ENCODE measurements at regions not wholly inside any gene's neighbourhood (a gene's known extent, or its start where the extent isn't known, plus 50 kb on each side); places are given as distances from the start of the nearest gene placed in this dataset.

GRCh38 chr6:95204178-95204577 lies 373.2 kb upstream of the MANEA start:
- 67 to 81% methylated on average over 2 of the region's 2 CpGs for WGBS, 2 donors
- DNase-seq (ENCODE audit: low spot score in 2 of 2): no peak
- no peak for TF ChIP-seq CTCF (IDR thresholded peaks at IDR 0.05)
- TF ChIP-seq POLR2A (IDR thresholded peaks at IDR 0.05): no peak
- no peak overlapping the region for H3K4me3 ChIP-seq (ENCODE audit: low read depth, poor library complexity, severe bottlenecking)
- intact Hi-C loops (cut with DNase I; ENCODE audit: low total_unique reads): no loop called here

- H3K4me3 ChIP-seq (ENCODE audit: low read depth, poor library complexity, severe bottlenecking): no peak overlapping the region
- intact Hi-C loops (cut with DNase I; ENCODE audit: low total_unique reads): no loop called here
- no peak for DNase-seq (ENCODE audit: low spot score in 2 of 2)
- no peak for TF ChIP-seq POLR2A (IDR thresholded peaks at IDR 0.05)
- TF ChIP-seq CTCF (IDR thresholded peaks at IDR 0.05): no peak
- WGBS, 2 donors: 26 to 32% methylated on average over 2 of the region's 2 CpGs
Measured at GRCh38 chr6:95208621-95209020, 368.7 kb upstream of the MANEA start.

GRCh38 chr6:95209074-95209473 lies 368.3 kb upstream of the MANEA start:
- 80% methylated on average over 3 of the region's 3 CpGs for WGBS, 2 donors
- no peak for DNase-seq (ENCODE audit: low spot score in 2 of 2)
- no peak overlapping the region for H3K4me3 ChIP-seq (ENCODE audit: low read depth, poor library complexity, severe bottlenecking)
- intact Hi-C loops (cut with DNase I; ENCODE audit: low total_unique reads): no loop called here
- TF ChIP-seq CTCF (IDR thresholded peaks at IDR 0.05) (no peak), POLR2A (IDR thresholded peaks at IDR 0.05) (no peak)

- intact Hi-C loops (cut with DNase I; ENCODE audit: low total_unique reads): no loop called here
- TF ChIP-seq POLR2A (IDR thresholded peaks at IDR 0.05) (no peak), CTCF (IDR thresholded peaks at IDR 0.05) (no peak)
- DNase-seq (ENCODE audit: low spot score in 2 of 2): no peak
- WGBS, 2 donors: 41 to 43% methylated on average over 1 of the region's 1 CpG
- H3K4me3 ChIP-seq (ENCODE audit: low read depth, poor library complexity, severe bottlenecking): no peak overlapping the region
Measured at GRCh38 chr6:95216555-95216954, 360.8 kb upstream of the MANEA start.

GRCh38 chr6:95227351-95227750 lies 350.0 kb upstream of the MANEA start:
- intact Hi-C loops (cut with DNase I; ENCODE audit: low total_unique reads): no loop called here
- no peak for TF ChIP-seq POLR2A (IDR thresholded peaks at IDR 0.05)
- TF ChIP-seq CTCF (IDR thresholded peaks at IDR 0.05): no peak
- 17 to 20% methylated on average over 5 of the region's 5 CpGs for WGBS, 2 donors
- DNase-seq (ENCODE audit: low spot score in 2 of 2): no peak
- H3K4me3 ChIP-seq (ENCODE audit: low read depth, poor library complexity, severe bottlenecking): no peak overlapping the region

GRCh38 chr6:95228636-95229035 lies 348.7 kb upstream of the MANEA start:
- TF ChIP-seq CTCF (IDR thresholded peaks at IDR 0.05) (no peak), POLR2A (IDR thresholded peaks at IDR 0.05) (no peak)
- no peak for DNase-seq (ENCODE audit: low spot score in 2 of 2)
- 60 to 62% methylated on average over 3 of the region's 3 CpGs for WGBS, 2 donors
- intact Hi-C loops (cut with DNase I; ENCODE audit: low total_unique reads): no loop called here
- no peak overlapping the region for H3K4me3 ChIP-seq (ENCODE audit: low read depth, poor library complexity, severe bottlenecking)

Measured in lower leg skin (tissue), 4 donors.